Stimulated activated CD8-positive, alpha-beta memory T cell treated with anti-CD3 and anti-CD28 coated beads, Interleukin-15, amount 100 ng/mL, for 48 hours (primary cell): ENCODE measurements at regions not wholly inside any gene's neighbourhood (a gene's known extent, or its start where the extent isn't known, plus 50 kb on each side); places are given as distances from the start of the nearest gene placed in this dataset.
A peak's percentile ranks its signal among the peaks of the same experiment; 100 is the strongest.

ENCODE experiments used
- DNase-seq, 2 donors: peaks; one replicate each; pipeline ENCODE4 v3.0.0-alpha.2; 2020; ENCODE audit warnings: low read depth in 2 of 2

- DNase-seq = no peak
Observed at GRCh38 chr12:66910366-66910974, 231.6 kb upstream of the GRIP1 start.

GRCh38 chr12:66915306-66915904 is 236.5 kb upstream of the GRIP1 start:
- no peak for DNase-seq

- DNase-seq = no peak
Observed at GRCh38 chr12:66916189-66916588, 237.3 kb upstream of the GRIP1 start.

- DNase-seq = no peak
Observed at GRCh38 chr12:66919466-66919865, 240.6 kb upstream of the GRIP1 start.

- no peak for DNase-seq
Observed at GRCh38 chr12:66920205-66920604, 241.3 kb upstream of the GRIP1 start.

- no peak for DNase-seq
Observed at GRCh38 chr12:66921151-66921550, 242.3 kb upstream of the GRIP1 start.

GRCh38 chr12:66925083-66925482 is 246.2 kb upstream of the GRIP1 start:
- no peak for DNase-seq

GRCh38 chr12:66929121-66929520 is 250.2 kb upstream of the GRIP1 start:
- DNase-seq = peak in 1 of 2 donors; percentile 21

GRCh38 chr12:66931091-66931490 is 252.2 kb upstream of the GRIP1 start:
- DNase-seq = no peak

- no peak for DNase-seq
Observed at GRCh38 chr12:66932126-66932525, 253.2 kb upstream of the GRIP1 start.

GRCh38 chr12:66934302-66935062 is 255.6 kb upstream of the GRIP1 start:
- no peak for DNase-seq

GRCh38 chr12:66941150-66941549 is 262.3 kb upstream of the GRIP1 start:
- DNase-seq = peak in 1 of 2 donors; percentile 0

- no peak for DNase-seq
Observed at GRCh38 chr12:66942741-66943465, 264.0 kb upstream of the GRIP1 start.

GRCh38 chr12:66944365-66944764 is 265.5 kb upstream of the GRIP1 start:
- DNase-seq = no peak

GRCh38 chr12:66945189-66945817 is 266.4 kb upstream of the GRIP1 start:
- no peak for DNase-seq

GRCh38 chr12:66947119-66947518 is 268.2 kb upstream of the GRIP1 start:
- peak in 1 of 2 donors; percentile 19 for DNase-seq

GRCh38 chr12:66952668-66953067 is 273.8 kb upstream of the GRIP1 start:
- DNase-seq = no peak

- no peak for DNase-seq
Observed at GRCh38 chr12:66956300-66956699, 277.4 kb upstream of the GRIP1 start.

- no peak for DNase-seq
Observed at GRCh38 chr12:66959276-66959675, 280.4 kb upstream of the GRIP1 start.

GRCh38 chr12:66960006-66960405 is 281.1 kb upstream of the GRIP1 start:
- DNase-seq = no peak

- DNase-seq = no peak
Observed at GRCh38 chr12:66960704-66961690, 282.1 kb upstream of the GRIP1 start.
